22Rv1 (cell line): ENCODE measurements at regions not wholly inside any gene's neighbourhood (a gene's known extent, or its start where the extent isn't known, plus 50 kb on each side); places are given as distances from the start of the nearest gene placed in this dataset.

ENCODE experiments used
- ZFX ChIP-seq: fragments of 450-650 bp; IDR thresholded peaks from 2 replicates; pipeline ENCODE4 v1.6.1; 2017; ENCODE audit warnings: antibody characterized with exemption, borderline replicate concordance
- TF ChIP-seq, protein P1 (sequence below): fragments of 450-650 bp; IDR thresholded peaks from 2 replicates; pipeline ENCODE4 v1.5.1; 2017; ENCODE audit warnings: mild to moderate bottlenecking

- TF ChIP-seq, protein P1, sequence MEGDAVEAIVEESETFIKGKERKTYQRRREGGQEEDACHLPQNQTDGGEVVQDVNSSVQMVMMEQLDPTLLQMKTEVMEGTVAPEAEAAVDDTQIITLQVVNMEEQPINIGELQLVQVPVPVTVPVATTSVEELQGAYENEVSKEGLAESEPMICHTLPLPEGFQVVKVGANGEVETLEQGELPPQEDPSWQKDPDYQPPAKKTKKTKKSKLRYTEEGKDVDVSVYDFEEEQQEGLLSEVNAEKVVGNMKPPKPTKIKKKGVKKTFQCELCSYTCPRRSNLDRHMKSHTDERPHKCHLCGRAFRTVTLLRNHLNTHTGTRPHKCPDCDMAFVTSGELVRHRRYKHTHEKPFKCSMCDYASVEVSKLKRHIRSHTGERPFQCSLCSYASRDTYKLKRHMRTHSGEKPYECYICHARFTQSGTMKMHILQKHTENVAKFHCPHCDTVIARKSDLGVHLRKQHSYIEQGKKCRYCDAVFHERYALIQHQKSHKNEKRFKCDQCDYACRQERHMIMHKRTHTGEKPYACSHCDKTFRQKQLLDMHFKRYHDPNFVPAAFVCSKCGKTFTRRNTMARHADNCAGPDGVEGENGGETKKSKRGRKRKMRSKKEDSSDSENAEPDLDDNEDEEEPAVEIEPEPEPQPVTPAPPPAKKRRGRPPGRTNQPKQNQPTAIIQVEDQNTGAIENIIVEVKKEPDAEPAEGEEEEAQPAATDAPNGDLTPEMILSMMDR, result no peak
- no peak for TF ChIP-seq ZFX
These were observed 996.8 kb downstream of the PCDH19 start for GRCh38 chrX:99413317-99413716.
